NCI-H524 treated with DMSO at 0.1 percent for 48 hours (cell line): ENCODE measurements at regions not wholly inside any gene's neighbourhood (a gene's known extent, or its start where the extent isn't known, plus 50 kb on each side); places are given as distances from the start of the nearest gene placed in this dataset.
A peak's percentile ranks its signal among the peaks of the same experiment; 100 is the strongest.

Experiments
- DNase-seq: peaks from one replicate; lab custom pipeline; 2025; lab: John Stamatoyannopoulos, UW

DNA sequence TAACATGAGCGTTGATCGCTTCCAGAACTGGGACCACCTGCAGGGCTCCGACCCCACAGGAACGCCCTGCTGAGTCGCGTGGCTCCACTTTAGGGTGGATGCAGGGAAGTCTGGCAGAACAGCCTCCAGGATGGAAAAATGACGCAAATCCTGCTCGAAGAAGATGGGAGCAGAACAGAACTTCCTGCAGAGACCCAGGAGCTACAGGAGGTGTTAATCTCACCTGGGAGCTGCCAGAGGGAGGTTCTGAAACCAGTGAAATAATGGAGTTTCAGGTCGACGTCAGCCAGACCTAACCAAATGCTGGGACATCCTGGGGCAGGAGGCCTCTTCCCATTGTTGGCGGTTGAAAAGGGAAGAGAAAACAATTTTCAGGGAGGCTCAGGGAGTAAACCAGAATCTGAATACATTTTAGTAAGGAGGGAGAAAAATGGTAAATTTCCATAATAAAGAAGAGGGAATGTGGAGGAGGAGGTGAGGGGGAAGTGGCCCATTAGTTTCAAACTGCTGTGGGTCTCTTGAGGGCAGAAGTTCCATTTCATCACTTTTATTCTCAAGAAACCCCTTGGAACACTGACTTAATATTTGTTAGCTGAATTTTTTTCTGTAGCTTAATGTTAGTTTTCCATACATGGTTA lies 558.4 kb upstream of the CDH4 start:
- DNase-seq, result no peak

- no peak for DNase-seq
These were observed 557.3 kb upstream of the CDH4 start for GRCh38 chr20:60694763-60695162.

- no peak for DNase-seq
These were observed 556.6 kb upstream of the CDH4 start for GRCh38 chr20:60695226-60696000.

DNA sequence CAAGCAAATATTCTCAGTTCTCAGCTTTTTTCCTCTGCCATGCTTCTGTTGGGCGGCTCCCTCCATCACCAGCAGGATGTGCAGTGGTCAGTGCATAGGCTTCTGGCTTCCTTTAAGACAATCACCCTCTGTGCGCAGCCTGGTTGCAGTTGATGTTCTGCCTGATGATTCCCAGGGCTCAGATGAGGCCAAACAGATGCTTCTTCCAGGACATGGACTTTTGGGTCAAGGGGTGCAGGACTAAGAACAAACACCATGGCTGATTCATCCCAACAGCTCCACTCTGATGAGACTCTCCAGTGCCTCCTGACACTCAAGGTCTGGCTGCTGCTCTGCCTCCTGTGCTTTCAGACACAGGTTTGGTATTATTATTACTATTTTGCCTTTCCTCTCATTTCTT lies 554.8 kb upstream of the CDH4 start:
- DNase-seq, result no peak

- no peak for DNase-seq
These were observed 551.3 kb upstream of the CDH4 start for GRCh38 chr20:60700728-60701127.

DNA sequence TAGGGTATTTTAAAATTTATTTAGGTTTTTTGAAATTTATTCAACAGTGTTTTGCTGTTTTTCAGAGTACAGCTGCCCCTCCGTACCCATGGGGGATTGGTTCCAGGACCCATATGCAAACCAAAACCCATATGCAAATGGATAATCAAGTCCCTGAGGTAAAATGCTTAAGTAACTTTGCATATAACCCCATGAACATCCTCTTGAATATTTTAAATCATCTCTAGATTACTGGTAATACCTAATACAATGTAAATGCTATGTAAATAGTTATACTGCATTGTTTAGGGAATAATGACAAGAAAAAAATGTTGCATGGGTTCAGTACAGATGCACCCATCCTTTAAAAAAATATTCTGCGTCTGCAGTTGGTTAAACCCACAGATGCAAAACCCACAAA lies 547.9 kb upstream of the CDH4 start:
- no peak for DNase-seq

DNA sequence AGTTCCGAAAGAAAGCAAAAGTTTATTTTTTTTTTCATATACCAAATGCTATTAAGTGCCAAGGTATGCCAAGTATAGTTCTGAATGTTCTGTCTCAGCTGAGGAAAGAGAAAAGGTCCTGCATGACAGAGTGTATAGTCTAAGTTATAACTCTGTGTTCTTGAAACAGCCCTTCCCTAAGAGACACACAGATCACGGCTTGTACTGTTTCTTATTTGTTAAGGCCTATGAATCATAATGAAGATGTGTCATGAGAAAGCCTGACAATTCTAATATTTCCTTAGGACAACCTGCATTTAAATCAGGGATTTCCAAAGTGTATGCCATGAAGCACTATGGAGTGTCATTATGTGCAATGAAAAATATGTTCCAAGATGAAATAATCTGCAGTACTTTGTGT lies 538.7 kb upstream of the CDH4 start:
- no peak for DNase-seq

GRCh38 chr20:60715172-60715571 lies 536.9 kb upstream of the CDH4 start:
- DNase-seq, result no peak

- DNase-seq, result peak; percentile 44
These were observed 533.1 kb upstream of the CDH4 start for GRCh38 chr20:60718743-60719480.

GRCh38 chr20:60725311-60725906 lies 526.7 kb upstream of the CDH4 start:
- no peak for DNase-seq

DNA sequence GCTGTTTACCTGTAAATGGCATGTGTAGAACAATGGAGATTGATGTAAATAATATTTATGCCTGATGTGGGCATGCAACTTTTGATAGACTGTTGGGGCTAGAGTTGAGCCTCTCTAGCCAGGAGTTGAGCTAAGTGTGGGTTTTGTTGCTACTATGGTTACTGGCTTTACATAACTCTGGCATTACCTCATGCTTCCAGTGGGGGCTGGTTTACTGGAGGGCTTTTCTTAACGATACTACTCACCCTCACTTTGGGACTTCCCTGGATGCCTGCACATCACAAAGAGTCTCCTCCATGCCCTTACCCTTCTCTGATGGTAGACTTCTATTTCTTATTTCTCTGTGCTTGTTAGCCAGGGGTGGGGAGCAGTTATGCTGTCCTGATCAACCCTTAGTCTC lies 524.6 kb upstream of the CDH4 start:
- DNase-seq, result no peak

DNA sequence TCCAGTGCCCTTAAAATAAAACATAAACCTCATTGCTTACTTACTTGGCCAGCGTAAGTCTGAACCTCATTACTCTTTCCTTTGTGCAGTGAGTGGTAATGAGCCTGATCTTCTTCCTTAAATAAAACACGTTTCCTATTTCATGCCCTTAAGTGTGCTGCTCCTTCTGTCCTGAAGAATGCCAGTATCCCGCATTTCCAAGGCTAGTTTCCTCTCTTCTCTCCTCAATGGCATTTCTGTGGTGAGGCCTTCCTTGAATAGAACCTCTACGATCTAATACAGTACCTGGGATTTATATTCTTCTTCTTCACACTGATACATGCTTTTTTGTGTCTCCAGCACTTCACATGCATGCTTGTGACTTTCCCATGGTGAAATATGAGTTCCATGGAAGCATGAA lies 523.4 kb upstream of the CDH4 start:
- DNase-seq, result no peak

DNA sequence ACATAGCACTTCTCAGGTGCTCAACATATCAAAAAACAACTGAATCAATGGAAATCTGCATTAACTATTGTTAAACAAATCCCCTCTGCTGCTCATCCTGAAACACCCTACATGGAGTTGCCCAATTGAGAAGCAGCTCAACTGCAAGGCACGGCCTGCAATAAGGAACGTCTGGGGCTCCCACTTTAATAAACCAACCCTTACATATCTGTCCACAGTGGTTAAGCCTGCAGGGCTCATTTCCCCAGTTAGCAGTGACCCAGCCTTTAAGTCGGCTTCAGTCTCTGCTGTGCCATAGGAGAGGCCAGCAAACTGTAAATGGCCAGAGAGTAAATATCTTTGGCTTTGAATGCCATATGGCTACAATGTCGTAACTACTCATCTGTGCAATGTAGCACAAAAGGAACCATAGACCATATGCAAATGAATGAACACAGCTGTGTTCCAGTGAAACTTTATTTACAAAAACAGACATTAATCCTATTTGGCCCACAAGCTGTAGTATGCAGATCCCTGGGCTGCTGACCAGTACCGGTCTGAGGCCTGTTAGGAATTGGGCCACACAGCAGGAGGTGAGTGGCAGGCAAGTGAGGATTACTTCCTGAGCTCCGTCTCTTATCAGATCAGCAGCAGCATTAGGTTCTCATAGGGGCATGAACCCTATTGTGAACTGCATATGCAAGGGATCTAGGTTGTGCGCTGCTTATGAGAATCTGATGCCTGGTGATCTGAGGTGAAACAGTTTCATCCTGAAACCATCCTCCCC lies 522.7 kb upstream of the CDH4 start:
- no peak for DNase-seq

- no peak for DNase-seq
These were observed 519.7 kb upstream of the CDH4 start for GRCh38 chr20:60732322-60732721.

DNA sequence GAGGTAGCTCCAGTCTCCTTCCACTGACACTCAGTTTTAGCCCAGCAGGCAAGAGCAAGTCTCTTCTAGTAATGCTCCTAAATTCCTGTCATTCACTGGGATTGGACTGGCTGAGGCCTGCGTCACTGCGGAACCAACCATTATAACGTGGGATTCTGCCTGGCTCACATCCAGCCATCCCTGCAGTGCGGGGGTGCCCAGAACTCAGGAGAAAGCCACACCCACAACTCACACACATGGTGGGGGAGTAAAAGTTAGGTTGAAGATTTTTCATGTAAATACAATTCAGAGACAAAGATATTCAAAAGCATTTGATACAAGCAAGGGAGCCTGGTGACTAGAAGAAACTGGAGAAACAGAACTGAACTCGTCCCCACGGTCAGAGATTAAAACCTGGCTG lies 504.0 kb upstream of the CDH4 start:
- no peak for DNase-seq

DNA sequence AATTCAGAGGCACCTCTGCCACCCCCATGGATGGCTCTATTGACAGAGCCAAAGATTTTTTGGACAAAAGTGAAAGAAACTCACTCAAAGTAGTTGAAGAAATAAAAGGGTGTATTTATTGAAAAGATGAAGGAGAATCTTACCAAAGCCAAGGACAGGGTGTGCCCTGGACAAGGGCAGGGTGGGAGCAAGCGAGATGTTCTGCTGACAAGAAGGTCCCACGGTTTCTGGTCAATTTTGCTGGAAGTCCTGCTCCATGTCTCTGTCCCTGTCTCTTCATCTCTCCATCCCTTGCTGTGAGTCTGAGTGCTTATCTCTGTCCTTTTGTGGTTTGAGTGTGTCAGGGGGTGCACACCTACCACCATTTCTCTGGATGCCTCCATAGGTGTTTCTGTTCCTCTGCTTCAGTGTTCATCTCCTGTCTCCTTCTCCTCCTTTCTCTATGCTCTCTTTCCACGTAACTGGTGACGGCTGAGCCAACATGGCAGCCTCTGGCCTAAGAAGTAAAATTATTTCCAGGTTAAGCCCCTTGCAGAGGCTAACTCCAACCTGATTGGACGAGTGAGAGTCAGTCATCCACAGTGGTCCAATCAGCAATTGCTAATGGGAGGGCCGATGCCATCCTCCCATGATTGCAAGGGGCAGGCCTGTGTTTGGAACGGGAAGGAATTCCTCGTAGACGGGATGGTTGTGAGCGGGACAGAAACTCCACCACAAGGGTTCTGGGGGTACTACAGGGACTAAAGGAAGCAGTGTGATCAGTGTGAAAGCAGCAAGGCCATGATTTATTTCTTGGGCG lies 502.1 kb upstream of the CDH4 start:
- DNase-seq, result no peak

DNA sequence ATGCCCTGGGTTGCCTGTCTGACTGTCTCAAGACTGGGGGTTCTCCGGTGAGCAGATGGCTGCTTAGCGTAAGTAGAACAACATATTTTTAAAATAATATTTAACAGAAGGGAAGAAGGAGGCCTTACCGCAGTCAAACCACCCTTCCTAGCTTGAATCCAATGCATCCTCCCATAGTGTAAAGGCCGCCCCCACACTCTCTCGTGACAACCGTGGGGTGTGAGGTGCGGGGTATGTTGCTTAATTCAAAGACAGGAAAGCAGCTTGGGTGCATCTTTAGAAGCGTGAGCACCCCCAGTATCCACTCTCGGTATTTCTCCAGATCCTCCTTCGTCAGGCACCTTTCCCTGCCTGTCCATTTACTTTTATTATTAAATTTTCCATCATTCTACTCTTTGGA lies 501.2 kb upstream of the CDH4 start:
- DNase-seq, result no peak

- DNase-seq, result no peak
These were observed 500.2 kb upstream of the CDH4 start for GRCh38 chr20:60751826-60752225.

DNA sequence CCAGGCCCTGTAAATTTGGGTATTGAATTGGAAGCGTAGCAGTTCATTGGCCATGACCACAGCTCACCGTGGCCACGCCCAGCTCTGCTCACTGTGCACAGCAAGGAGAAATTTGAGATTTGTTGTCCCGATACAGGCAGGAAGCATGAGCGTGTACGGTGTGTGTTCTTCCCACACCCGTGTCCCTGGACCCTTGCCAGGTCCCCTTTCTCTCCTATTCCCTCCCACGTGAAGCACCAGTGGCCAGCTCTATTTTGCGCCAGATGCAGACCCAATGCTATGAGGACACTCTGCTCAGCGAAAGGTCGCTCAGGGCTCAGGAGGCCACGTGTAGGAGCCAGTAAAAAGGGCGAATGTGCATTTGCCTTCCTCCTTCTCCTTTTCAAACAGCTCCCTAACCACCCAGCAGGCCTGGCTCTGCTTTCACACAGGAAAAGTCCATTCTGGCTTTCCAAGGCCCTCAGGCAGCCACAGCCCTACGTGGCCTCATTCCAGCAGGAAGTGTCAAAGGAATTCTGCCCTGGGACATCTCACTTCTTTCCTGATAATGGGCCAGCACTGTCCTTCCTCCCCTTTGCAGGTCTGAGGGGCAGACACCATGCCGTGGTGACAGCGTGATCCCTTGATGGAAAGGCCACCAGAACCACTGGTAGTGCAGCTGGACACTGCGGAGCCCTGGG lies 499.2 kb upstream of the CDH4 start:
- DNase-seq, result no peak

DNA sequence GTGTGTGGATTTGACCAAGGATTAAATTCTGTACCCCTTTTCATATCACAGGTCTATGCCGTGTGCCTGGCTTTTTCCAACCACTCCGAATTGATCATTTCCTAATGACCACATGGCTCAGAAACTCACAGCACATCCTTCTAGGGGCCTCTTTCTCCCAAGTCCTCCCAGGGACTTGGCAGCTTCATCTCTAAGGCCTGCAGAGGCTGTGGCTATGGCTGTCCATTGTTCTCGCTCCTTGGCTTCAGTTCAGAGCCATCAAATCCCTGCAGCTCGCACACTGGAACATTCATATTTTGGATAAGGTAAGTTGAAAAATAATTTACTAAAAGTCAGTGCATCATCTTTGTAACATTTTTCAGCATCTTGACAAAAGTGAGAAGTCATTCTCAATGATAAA lies 497.2 kb upstream of the CDH4 start:
- DNase-seq, result no peak

GRCh38 chr20:60759651-60760050 lies 492.4 kb upstream of the CDH4 start:
- DNase-seq, result no peak
